Kidney (tissue), 13 donors: ENCODE measurements at regions not wholly inside any gene's neighbourhood (a gene's known extent, or its start where the extent isn't known, plus 50 kb on each side); places are given as distances from the start of the nearest gene placed in this dataset.

Experiments used
- DNase-seq, 5 donors: peaks; one replicate each; pipeline ENCODE4 v3.0.0-alpha.2; 2013 to 2020
- FAIRE-seq: peaks from 2 replicates; lab custom pipeline; 2012; peaks lifted over from hg19 to GRCh38; lab: Jason Lieb, UNC
- H3K27ac ChIP-seq, 2 donors: one replicate each; pipeline ENCODE4 v1.7.0; 2013; ENCODE audit warnings: low read depth in 2 of 2, low read length in 2 of 2, inconsistent platforms in 1 of 2
- H3K27me3 ChIP-seq: one replicate; pipeline ENCODE4 v1.7.1; 2013; ENCODE audit warnings: low read length, inconsistent platforms; ENCODE audit not compliant: control insufficient read depth, insufficient read depth
- H3K36me3 ChIP-seq, 3 donors: one replicate each; pipeline versions ENCODE4 v1.7.0 to v1.7.1; 2013; ENCODE audit warnings: low read length in 3 of 3, control low read depth in 1 of 3, inconsistent platforms in 1 of 3; ENCODE audit not compliant: insufficient read depth in 3 of 3, control insufficient read depth in 2 of 3
- H3K4me1 ChIP-seq, 3 donors: one replicate each; pipeline versions ENCODE4 v1.7.0 to v1.7.1; 2013; ENCODE audit warnings: low read length in 3 of 3, inconsistent platforms in 1 of 3, low read depth in 1 of 3; ENCODE audit not compliant: control insufficient read depth in 2 of 3, insufficient read depth in 2 of 3
- H3K4me3 ChIP-seq, 3 donors: one replicate each; pipeline versions ENCODE4 v1.7.0 to v1.8.1; 2013; ENCODE audit warnings: low read length in 3 of 3, control low read depth in 1 of 3, inconsistent platforms in 1 of 3
- H3K9ac ChIP-seq, 3 donors: one replicate each; pipeline versions ENCODE4 v1.7.0 to v1.7.1; 2013; ENCODE audit warnings: low read length in 3 of 3, control low read depth in 1 of 3, inconsistent platforms in 1 of 3
- H3K9me3 ChIP-seq, 3 donors: one replicate each; pipeline versions ENCODE4 v1.7.0 to v1.7.1; 2013; ENCODE audit warnings: low read length in 3 of 3, control low read depth in 1 of 3, inconsistent platforms in 1 of 3; ENCODE audit not compliant: control insufficient read depth in 2 of 3, insufficient read depth in 1 of 3
- CTCF ChIP-seq: IDR thresholded peaks from 3 replicates; pipeline ENCODE4 v1.5.1; 2012; ENCODE audit warnings: mild to moderate bottlenecking, moderate library complexity, borderline replicate concordance; ENCODE audit not compliant: insufficient read depth; ENCODE audit errors: extremely low read depth
- intact Hi-C: fragments of 100-400 bp; cut with DNase I; formaldehyde crosslinking; loops from one replicate; pipeline ENCODE4 v1.11.1; 2022
- donor health status: control.
- donor health status: control.
- donor health status: control.
- donor health status: control.
- donor health status: control.
- donor health status: DM: yes; HTN: yes; CAD: no.
- donor health status: Normal renal cell carcinoma (clear cell type).

GRCh38 chr5:54884195-54884536 lies 101.2 kb downstream of the ESM1 start:
- Histone ChIP-seq H3K27me3 (no peaks in the 10 kb centered on the region), H3K9ac (peak overlapping the region in 1 of 3 donors; percentile 51), H3K27ac (no peak overlapping the region), H3K9me3 (no peaks in the 10 kb centered on the region), H3K36me3 (no peaks in the 10 kb centered on the region), H3K4me3 (peak overlapping the region in 1 of 3 donors; percentile 65), H3K4me1 (peaks cover 0 to 10% (median 7%) of the 10 kb centered on the region in 3 donors)
- DNase-seq (peak in 2 of 5 donors; percentile 57 to 74), FAIRE-seq (no peak)
- intact Hi-C loops, result no loop called here
- no peak for TF ChIP-seq CTCF

GRCh38 chr5:54883374-54884194 lies 101.8 kb downstream of the ESM1 start:
- peaks cover 0 to 9% (median 5%) of the 10 kb centered on the region in 3 donors for H3K4me1 ChIP-seq
- FAIRE-seq, result no peak
- intact Hi-C loops, result no loop called here
- H3K27me3 ChIP-seq, result no peaks in the 10 kb centered on the region
- H3K36me3 ChIP-seq, result no peaks in the 10 kb centered on the region
- no peak for TF ChIP-seq CTCF
- peak overlapping the region; percentile 15 to 60 (median 34) for H3K9ac ChIP-seq
- DNase-seq, result peak; percentile 78 to 92 (median 81)
- H3K4me3 ChIP-seq, result peak overlapping the region; percentile 48 to 65 (median 63)
- H3K9me3 ChIP-seq, result no peaks in the 10 kb centered on the region
- H3K27ac ChIP-seq, result peak overlapping the region; percentile 57 to 66

- Histone ChIP-seq H3K36me3 (no peaks in the 10 kb centered on the region), H3K9ac (peak overlapping the region in 1 of 3 donors; percentile 60), H3K4me3 (peak overlapping the region in 1 of 3 donors; percentile 65), H3K4me1 (peaks cover 0 to 9% (median 5%) of the 10 kb centered on the region in 3 donors), H3K27ac (peak overlapping the region; percentile 9 to 13), H3K27me3 (no peaks in the 10 kb centered on the region), H3K9me3 (no peaks in the 10 kb centered on the region)
- TF ChIP-seq CTCF, result no peak
- no peak for DNase-seq
- FAIRE-seq, result no peak
- intact Hi-C loops, result no loop called here
These were observed 102.6 kb downstream of the ESM1 start for GRCh38 chr5:54882841-54883240.
